OCI-LY3 (cell line): ENCODE measurements at regions not wholly inside any gene's neighbourhood (a gene's known extent, or its start where the extent isn't known, plus 50 kb on each side); places are given as distances from the start of the nearest gene placed in this dataset.

Experiments
- H2AFZ ChIP-seq: fragments of 200-600, 300-600 bp; shearing (Covaris generic); 2 replicates; pipeline ENCODE4 v1.6.0; 2014; ENCODE audit warnings: antibody characterized with exemption, low read depth, low read length
- H3K27ac ChIP-seq: fragments of 200-600, 300-600 bp; sonication (generic); 2 replicates; pipeline ENCODE4 v1.5.1; 2014; ENCODE audit warnings: mild to moderate bottlenecking, low read length, moderate library complexity, mixed read lengths
- H3K27me3 ChIP-seq: fragments of 200-600, 300-600 bp; sonication (generic); 2 replicates; pipeline ENCODE4 v1.6.1; 2014; ENCODE audit warnings: low read depth, low read length, mixed read lengths
- H3K36me3 ChIP-seq: fragments of 200-600, 300-600 bp; sonication (generic); replicated peaks from 2 replicates; pipeline ENCODE3; 2014; ENCODE audit warnings: low read depth, low read length, mixed read lengths
- H3K4me1 ChIP-seq: fragments of 300-600, 200-600 bp; sonication (generic); 2 replicates; pipeline ENCODE4 v1.6.1; 2014; ENCODE audit warnings: low read length, mixed read lengths
- H3K4me2 ChIP-seq: fragments of 200-600, 300-600 bp; sonication (generic); 2 replicates; pipeline ENCODE4 v1.6.1; 2014; ENCODE audit warnings: low read length, mixed read lengths
- H3K4me3 ChIP-seq: fragments of 300-600, 200-600 bp; sonication (generic); 2 replicates; pipeline ENCODE4 v1.5.1; 2014; ENCODE audit warnings: antibody characterized with exemption, mild to moderate bottlenecking, low read length, moderate library complexity
- H3K79me2 ChIP-seq: fragments of 300-600, 200-600 bp; shearing (Covaris generic); 2 replicates; pipeline ENCODE4 v1.6.1; 2014; ENCODE audit warnings: mild to moderate bottlenecking, low read length, mixed read lengths
- H3K9ac ChIP-seq: fragments of 300-600, 200-600 bp; shearing (Covaris generic); 2 replicates; pipeline ENCODE4 v1.6.0; 2014; ENCODE audit warnings: mild to moderate bottlenecking, low read length, moderate library complexity
- H3K9me3 ChIP-seq: fragments of 200-600, 300-600 bp; shearing (Covaris generic); 2 replicates; pipeline ENCODE4 v1.6.1; 2014; ENCODE audit warnings: low read length, mixed read lengths; ENCODE audit not compliant: insufficient read depth
- H4K20me1 ChIP-seq: fragments of 200-600, 300-600 bp; sonication (generic); 2 replicates; pipeline ENCODE4 v1.6.1; 2016; ENCODE audit warnings: low read length, mixed read lengths; ENCODE audit not compliant: insufficient read depth
- EZH2phosphoT487 ChIP-seq: fragments of 200-600 bp; shearing (Covaris generic); IDR thresholded peaks from 2 replicates; pipeline ENCODE4 v1.6.1; 2018; ENCODE audit warnings: antibody characterized with exemption, mixed run types, low read depth
- TF ChIP-seq, protein P1 (sequence below): fragments of 200-600, 300-600 bp; sonication (generic); IDR thresholded peaks from 2 replicates; pipeline ENCODE4 v1.5.1; 2014; ENCODE audit warnings: antibody characterized with exemption, low read length, low read depth

DNA sequence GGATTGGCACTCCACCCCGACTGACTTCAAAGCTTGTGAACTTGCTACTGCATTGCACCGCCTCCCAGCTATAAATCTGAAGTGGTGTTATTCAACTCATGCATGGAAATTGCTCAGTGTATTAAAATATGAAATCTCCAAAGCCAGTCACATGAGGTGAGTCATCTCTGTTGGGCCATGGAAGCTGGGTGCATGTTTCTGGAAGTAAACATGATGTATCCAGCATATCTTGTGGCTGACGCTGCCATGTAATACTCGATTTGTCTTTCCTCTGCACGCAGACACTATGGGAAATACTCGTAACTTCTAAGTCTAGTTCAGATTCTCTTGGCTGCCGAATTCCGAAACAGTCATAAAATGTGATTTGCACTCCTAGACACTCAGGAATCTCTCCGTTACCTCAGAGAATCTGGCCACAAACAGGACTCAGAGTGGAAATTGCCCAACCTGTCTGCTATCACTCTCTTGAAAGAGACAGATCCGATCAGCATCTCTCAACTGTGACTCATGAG is 154.9 kb upstream of the MPPED2 start:
- Histone ChIP-seq H3K27ac (no peak overlapping the region), H4K20me1 (no peaks in the 10 kb centered on the region), H3K9me3 (no peaks in the 10 kb centered on the region), H3K36me3 (no peaks in the 10 kb centered on the region), H3K79me2 (no peaks in the 10 kb centered on the region), H2AFZ (no peak overlapping the region), H3K9ac (no peak overlapping the region), H3K27me3 (no peaks in the 10 kb centered on the region), H3K4me3 (no peak overlapping the region), H3K4me2 (no peak overlapping the region), H3K4me1 (no peaks in the 10 kb centered on the region)
- TF ChIP-seq, protein P1, sequence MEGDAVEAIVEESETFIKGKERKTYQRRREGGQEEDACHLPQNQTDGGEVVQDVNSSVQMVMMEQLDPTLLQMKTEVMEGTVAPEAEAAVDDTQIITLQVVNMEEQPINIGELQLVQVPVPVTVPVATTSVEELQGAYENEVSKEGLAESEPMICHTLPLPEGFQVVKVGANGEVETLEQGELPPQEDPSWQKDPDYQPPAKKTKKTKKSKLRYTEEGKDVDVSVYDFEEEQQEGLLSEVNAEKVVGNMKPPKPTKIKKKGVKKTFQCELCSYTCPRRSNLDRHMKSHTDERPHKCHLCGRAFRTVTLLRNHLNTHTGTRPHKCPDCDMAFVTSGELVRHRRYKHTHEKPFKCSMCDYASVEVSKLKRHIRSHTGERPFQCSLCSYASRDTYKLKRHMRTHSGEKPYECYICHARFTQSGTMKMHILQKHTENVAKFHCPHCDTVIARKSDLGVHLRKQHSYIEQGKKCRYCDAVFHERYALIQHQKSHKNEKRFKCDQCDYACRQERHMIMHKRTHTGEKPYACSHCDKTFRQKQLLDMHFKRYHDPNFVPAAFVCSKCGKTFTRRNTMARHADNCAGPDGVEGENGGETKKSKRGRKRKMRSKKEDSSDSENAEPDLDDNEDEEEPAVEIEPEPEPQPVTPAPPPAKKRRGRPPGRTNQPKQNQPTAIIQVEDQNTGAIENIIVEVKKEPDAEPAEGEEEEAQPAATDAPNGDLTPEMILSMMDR: no peak
- TF ChIP-seq EZH2phosphoT487: no peak

DNA sequence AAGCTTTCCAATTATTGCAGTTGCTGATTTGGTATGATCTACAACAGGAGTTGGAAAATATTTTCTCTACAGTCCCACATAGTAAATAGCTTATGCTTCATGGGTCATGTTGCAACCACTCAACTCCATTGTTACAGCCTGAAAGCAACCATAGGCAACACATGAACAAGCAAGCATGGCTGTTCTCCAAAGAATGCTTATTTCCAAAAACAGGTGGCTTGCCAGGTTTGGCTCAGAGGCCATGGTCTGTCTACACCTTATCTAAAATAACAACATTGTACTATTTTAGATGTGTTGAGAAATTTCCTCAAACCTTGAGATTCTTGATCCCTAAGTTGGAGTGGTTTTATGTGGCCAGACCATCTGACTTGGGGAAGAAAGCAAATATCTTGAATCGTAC is 153.9 kb upstream of the MPPED2 start:
- H3K4me1 ChIP-seq: no peaks in the 10 kb centered on the region
- no peaks in the 10 kb centered on the region for H3K9me3 ChIP-seq
- H2AFZ ChIP-seq: no peak overlapping the region
- no peak overlapping the region for H3K27ac ChIP-seq
- no peaks in the 10 kb centered on the region for H3K27me3 ChIP-seq
- no peaks in the 10 kb centered on the region for H3K79me2 ChIP-seq
- no peak overlapping the region for H3K4me3 ChIP-seq
- H3K36me3 ChIP-seq: no peaks in the 10 kb centered on the region
- no peak overlapping the region for H3K4me2 ChIP-seq
- no peak overlapping the region for H3K9ac ChIP-seq
- no peaks in the 10 kb centered on the region for H4K20me1 ChIP-seq
- no peak for TF ChIP-seq EZH2phosphoT487
- TF ChIP-seq, protein P1: no peak

DNA sequence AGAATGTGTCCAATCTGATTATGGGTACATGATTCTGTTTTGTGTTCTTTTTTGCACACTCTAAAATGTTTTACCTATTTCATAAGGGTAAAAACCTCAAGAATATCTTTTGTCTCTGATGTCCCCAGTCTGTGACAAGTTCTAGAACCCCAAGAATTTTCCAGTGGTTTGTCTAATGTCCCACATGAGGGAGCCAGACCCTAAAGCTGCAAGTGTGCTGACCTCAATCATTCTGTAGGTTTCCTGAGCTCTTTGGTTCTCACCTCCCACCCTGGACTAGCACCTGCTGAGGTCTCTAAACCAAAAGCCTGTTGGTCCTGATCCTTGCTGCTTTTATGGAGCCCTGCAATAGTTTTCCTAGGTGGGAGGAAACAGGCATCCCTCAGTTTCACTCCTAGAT is 149.8 kb upstream of the MPPED2 start:
- H4K20me1 ChIP-seq: no peaks in the 10 kb centered on the region
- H3K79me2 ChIP-seq: no peaks in the 10 kb centered on the region
- no peaks in the 10 kb centered on the region for H3K36me3 ChIP-seq
- H3K27me3 ChIP-seq: no peaks in the 10 kb centered on the region
- H3K4me1 ChIP-seq: no peaks in the 10 kb centered on the region
- no peak overlapping the region for H3K4me3 ChIP-seq
- H3K27ac ChIP-seq: no peak overlapping the region
- no peak for TF ChIP-seq EZH2phosphoT487
- TF ChIP-seq, protein P1: peak; percentile 57
- no peaks in the 10 kb centered on the region for H3K9me3 ChIP-seq
- no peak overlapping the region for H3K9ac ChIP-seq
- no peak overlapping the region for H3K4me2 ChIP-seq
- H2AFZ ChIP-seq: no peak overlapping the region

DNA sequence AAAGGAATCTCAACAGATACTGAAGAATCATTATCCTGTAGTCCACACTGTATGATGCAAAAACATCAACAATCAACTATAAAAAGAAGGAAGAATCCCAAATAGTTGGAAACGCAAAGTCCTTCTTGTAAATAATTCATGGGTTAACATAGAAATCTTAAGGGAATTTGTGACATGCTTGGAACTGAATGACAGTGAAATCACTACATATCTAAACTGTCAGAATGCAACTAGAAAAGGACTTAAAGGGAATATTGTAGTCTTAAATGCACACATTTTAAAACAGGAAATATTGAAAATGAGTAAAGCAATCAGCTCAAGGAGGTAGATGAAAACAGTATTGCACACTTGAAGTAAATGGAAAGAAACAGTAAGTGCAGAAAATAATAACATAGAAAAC is 147.6 kb upstream of the MPPED2 start:
- Histone ChIP-seq H3K4me3 (no peak overlapping the region), H3K79me2 (no peaks in the 10 kb centered on the region), H2AFZ (no peak overlapping the region), H3K9ac (no peak overlapping the region), H3K4me2 (no peak overlapping the region), H3K27me3 (no peaks in the 10 kb centered on the region), H3K4me1 (no peaks in the 10 kb centered on the region), H4K20me1 (no peaks in the 10 kb centered on the region), H3K27ac (no peak overlapping the region), H3K36me3 (no peaks in the 10 kb centered on the region), H3K9me3 (no peaks in the 10 kb centered on the region)
- TF ChIP-seq EZH2phosphoT487: no peak
- TF ChIP-seq, protein P1: no peak
